ENCODE measurements at regions not wholly inside any gene's neighbourhood (a gene's known extent, or its start where the extent isn't known, plus 50 kb on each side); places are given as distances from the start of the nearest gene placed in this dataset.

DNA sequence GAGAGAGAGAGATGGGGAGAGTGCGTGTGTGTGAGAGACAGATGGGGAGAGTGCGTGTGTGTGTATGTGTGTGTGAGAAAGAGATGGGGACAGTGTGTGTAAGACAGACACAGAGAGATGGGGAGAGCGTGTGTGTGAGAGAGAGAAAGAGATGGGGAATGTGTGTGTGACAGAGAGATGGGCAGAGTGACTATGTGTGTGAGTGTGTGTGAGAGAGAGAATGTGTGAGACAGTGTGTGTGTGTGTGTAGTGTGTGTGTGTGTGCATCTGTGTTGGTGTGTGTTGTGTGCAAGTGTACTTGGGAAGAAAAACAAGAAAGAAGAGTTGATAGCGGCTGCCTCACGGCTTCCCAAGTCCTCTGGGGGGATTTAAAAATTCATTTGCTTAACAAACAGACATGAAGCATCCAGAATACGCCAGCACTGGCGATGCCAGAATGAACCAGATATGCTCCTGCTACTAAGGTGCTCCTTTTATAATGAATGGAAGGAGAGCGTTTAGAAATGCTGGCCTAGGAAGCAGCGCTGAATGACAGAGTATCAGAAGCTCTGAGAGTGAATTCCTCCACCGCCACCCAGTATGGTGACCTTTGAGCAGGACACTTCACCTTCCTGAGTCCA is 186.1 kb upstream of the TSC22D2 start:
- no peak overlapping the region for H3K4me3 ChIP-seq (ENCODE audit: low read depth, low read length)
- TF ChIP-seq, protein P1, sequence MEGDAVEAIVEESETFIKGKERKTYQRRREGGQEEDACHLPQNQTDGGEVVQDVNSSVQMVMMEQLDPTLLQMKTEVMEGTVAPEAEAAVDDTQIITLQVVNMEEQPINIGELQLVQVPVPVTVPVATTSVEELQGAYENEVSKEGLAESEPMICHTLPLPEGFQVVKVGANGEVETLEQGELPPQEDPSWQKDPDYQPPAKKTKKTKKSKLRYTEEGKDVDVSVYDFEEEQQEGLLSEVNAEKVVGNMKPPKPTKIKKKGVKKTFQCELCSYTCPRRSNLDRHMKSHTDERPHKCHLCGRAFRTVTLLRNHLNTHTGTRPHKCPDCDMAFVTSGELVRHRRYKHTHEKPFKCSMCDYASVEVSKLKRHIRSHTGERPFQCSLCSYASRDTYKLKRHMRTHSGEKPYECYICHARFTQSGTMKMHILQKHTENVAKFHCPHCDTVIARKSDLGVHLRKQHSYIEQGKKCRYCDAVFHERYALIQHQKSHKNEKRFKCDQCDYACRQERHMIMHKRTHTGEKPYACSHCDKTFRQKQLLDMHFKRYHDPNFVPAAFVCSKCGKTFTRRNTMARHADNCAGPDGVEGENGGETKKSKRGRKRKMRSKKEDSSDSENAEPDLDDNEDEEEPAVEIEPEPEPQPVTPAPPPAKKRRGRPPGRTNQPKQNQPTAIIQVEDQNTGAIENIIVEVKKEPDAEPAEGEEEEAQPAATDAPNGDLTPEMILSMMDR (IDR thresholded peaks at IDR 0.05; ENCODE audit: control insufficient read depth, extremely low read depth, insufficient read depth): no peak
- DNase-seq (ENCODE audit: low read depth): no peak

DNA sequence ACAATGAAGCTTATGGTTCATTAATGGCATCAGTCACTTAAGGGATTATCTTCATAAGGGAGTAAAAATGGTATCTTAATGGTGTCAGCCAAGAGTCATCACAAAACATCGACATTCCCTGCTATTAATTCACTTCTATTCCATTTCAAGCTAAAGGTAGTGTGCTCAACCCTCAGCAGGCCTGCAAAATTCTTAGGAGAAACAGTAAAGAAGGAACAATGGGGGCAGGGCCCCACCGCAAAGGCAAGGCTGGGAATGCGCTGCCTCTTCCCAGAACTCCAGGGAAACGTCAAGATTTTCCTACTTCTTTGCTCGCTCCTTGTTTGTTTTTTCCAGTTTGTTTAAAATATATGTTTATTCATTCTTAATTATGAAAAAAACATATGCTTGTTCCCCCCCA is 187.3 kb upstream of the TSC22D2 start:
- peak overlapping the region; percentile 41 for H3K4me3 ChIP-seq (ENCODE audit: low read depth, low read length)
- no peak for DNase-seq (ENCODE audit: low read depth)
- TF ChIP-seq, protein P1 (IDR thresholded peaks at IDR 0.05; ENCODE audit: control insufficient read depth, extremely low read depth, insufficient read depth): no peak

DNA sequence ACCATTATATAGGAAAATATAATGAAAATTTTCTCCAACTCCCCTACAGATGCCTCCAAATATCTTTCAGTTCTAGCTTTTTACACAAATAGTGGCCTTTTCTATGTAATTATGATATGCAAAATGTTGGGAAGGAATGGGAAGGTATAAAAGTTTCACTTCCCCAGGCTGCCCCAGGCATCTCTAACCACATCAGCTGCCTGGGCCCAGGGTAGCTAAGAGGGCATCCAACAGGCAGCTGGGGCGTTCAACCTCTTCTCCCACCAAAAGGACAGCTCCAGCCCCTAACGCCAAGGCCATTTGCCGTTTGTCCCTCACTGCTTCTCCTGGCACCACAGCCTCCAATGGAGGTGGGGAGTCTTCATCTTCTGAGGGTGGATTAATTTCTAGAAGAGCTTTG is 188.1 kb upstream of the TSC22D2 start:
- TF ChIP-seq, protein P1 (IDR thresholded peaks at IDR 0.05; ENCODE audit: control insufficient read depth, extremely low read depth, insufficient read depth): no peak
- DNase-seq (ENCODE audit: low read depth): no peak
- no peak overlapping the region for H3K4me3 ChIP-seq (ENCODE audit: low read depth, low read length)

DNA sequence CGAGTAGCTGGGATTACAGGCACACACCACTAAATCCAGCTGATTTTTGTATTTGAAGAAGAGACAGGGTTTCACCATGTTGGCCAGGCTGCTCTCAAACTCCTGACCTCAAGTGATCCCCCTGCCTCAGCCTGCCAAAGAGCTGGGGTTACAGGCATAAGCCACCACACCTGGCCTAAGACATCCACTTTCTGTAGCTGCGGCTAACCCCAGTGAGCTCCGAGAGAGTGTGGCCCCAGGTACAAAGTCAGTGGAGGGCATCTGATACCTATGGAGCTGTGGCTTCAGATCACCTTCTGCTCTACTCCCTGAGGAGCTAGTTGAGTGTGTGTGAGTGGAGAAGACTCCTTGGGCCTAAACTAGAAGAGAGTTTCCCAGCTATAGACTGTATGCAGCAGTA is 189.3 kb upstream of the TSC22D2 start:
- DNase-seq (ENCODE audit: low read depth): no peak
- TF ChIP-seq, protein P1 (IDR thresholded peaks at IDR 0.05; ENCODE audit: control insufficient read depth, extremely low read depth, insufficient read depth): no peak
- no peak overlapping the region for H3K4me3 ChIP-seq (ENCODE audit: low read depth, low read length)

DNA sequence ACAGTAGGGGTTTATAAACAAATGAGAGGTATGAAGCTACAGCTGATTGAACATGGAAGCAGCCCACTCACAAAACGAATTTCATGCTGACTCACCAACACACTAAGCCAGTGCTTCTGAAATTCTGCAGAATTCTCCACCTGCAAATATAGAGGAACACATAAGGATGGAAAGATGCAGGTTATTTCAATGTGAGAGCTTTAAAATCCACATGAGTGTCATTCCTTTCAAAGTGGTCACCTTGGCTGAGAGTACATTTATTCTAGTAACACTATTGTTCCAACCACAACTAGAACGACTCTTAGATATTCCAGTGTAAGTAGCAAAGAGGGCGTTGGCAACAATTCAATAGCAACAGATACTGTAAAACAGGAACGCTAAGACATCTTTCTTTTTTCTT is 189.9 kb upstream of the TSC22D2 start:
- H3K4me3 ChIP-seq (ENCODE audit: low read depth, low read length): no peak overlapping the region
- DNase-seq (ENCODE audit: low read depth): no peak
- TF ChIP-seq, protein P1 (IDR thresholded peaks at IDR 0.05; ENCODE audit: control insufficient read depth, extremely low read depth, insufficient read depth): no peak

DNA sequence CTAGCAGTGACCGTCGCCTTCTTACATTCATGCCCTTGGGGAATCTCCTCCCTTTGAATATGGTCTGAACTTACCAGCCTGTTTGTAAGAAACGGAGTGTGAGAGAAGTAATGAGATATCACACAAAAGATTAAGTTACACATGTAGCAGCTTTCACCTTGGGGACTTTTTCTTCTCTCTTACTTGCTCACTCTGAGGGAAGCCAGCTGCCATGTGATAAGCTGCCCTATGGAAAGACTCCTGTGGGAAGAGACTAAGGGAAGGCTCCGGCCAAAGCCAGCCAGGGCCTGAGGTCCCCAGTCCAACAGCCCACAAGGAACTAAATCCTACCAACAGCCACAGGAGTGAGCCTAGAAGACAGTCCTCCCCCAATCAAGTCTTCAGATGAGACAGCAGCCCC is 190.4 kb upstream of the TSC22D2 start:
- DNase-seq (ENCODE audit: low read depth): no peak
- H3K4me3 ChIP-seq (ENCODE audit: low read depth, low read length): no peak overlapping the region
- TF ChIP-seq, protein P1 (IDR thresholded peaks at IDR 0.05; ENCODE audit: control insufficient read depth, extremely low read depth, insufficient read depth): no peak

Measured in LNCaP clone FGC (cell line).